KMS-11 (cell line): ENCODE measurements at regions not wholly inside any gene's neighbourhood (a gene's known extent, or its start where the extent isn't known, plus 50 kb on each side); places are given as distances from the start of the nearest gene placed in this dataset.

Experiments
- H2AFZ ChIP-seq: fragments of 200-600 bp; sonication (generic); 2 replicates; pipeline ENCODE4 v1.6.1; 2016; ENCODE audit warnings: antibody characterized with exemption, mixed run types, low read depth
- H3K27ac ChIP-seq: fragments of 200-600 bp; sonication (generic); 2 replicates; pipeline ENCODE4 v1.6.1; 2016; ENCODE audit warnings: mild to moderate bottlenecking, mixed run types
- H3K27me3 ChIP-seq: fragments of 200-600 bp; sonication (generic); 2 replicates; pipeline ENCODE4 v1.6.1; 2017; ENCODE audit warnings: mild to moderate bottlenecking, low read depth, mixed run types, moderate library complexity; ENCODE audit not compliant: insufficient read depth
- H3K36me3 ChIP-seq: fragments of 200-600 bp; sonication (generic); 2 replicates; pipeline ENCODE4 v1.6.1; 2017; ENCODE audit warnings: mild to moderate bottlenecking, mixed run types; ENCODE audit not compliant: insufficient read depth
- H3K4me1 ChIP-seq: fragments of 200-600 bp; sonication (generic); 2 replicates; pipeline ENCODE4 v1.6.1; 2016; ENCODE audit warnings: mild to moderate bottlenecking, low read depth, mixed run types; ENCODE audit not compliant: poor library complexity, severe bottlenecking
- H3K4me2 ChIP-seq: fragments of 200-600 bp; sonication (generic); 2 replicates; pipeline ENCODE4 v1.7.0; 2016; ENCODE audit warnings: mild to moderate bottlenecking, mixed run types
- H3K4me3 ChIP-seq: fragments of 200-600 bp; sonication (generic); IDR thresholded peaks from 2 replicates; pipeline ENCODE4 v1.6.1; 2017; ENCODE audit warnings: low read depth, low read length, mixed read lengths; ENCODE audit not compliant: insufficient read depth
- H3K79me2 ChIP-seq: fragments of 200-600 bp; sonication (generic); 2 replicates; pipeline ENCODE4 v1.6.1; 2016; ENCODE audit warnings: low read depth, mixed run types; ENCODE audit not compliant: insufficient read depth
- H3K9ac ChIP-seq: fragments of 200-600 bp; sonication (generic); 2 replicates; pipeline ENCODE4 v1.6.1; 2016; ENCODE audit warnings: mild to moderate bottlenecking, mixed run types
- H4K20me1 ChIP-seq: fragments of 200-600 bp; sonication (generic); 2 replicates; pipeline ENCODE4 v1.6.1; 2016; ENCODE audit warnings: mild to moderate bottlenecking, mixed run types; ENCODE audit not compliant: insufficient read depth
- CTCF ChIP-seq: fragments of 200-600 bp; sonication (generic); conservative IDR thresholded peaks from 2 replicates; pipeline ENCODE4 v1.6.1; 2017; ENCODE audit warnings: low read depth, mild to moderate bottlenecking, antibody characterized with exemption, low read length, moderate library complexity, mixed read lengths

GRCh38 chr11:80814813-80815212 lies 1374.0 kb upstream of the TENM4 start:
- TF ChIP-seq CTCF: no peak
- no peak overlapping the region for H2AFZ ChIP-seq
- no peaks in the 10 kb centered on the region for H3K36me3 ChIP-seq
- peaks cover 9% of the 10 kb centered on the region for H3K4me1 ChIP-seq
- H4K20me1 ChIP-seq: no peaks in the 10 kb centered on the region
- no peak overlapping the region for H3K4me3 ChIP-seq
- no peaks in the 10 kb centered on the region for H3K79me2 ChIP-seq
- H3K27ac ChIP-seq: no peak overlapping the region
- no peak overlapping the region for H3K4me2 ChIP-seq
- H3K9ac ChIP-seq: no peak overlapping the region
- H3K27me3 ChIP-seq: no peaks in the 10 kb centered on the region

GRCh38 chr11:80810695-80811094 lies 1369.9 kb upstream of the TENM4 start:
- no peak overlapping the region for H2AFZ ChIP-seq
- H4K20me1 ChIP-seq: no peaks in the 10 kb centered on the region
- H3K4me1 ChIP-seq: peaks cover 2% of the 10 kb centered on the region
- no peak overlapping the region for H3K27ac ChIP-seq
- no peak overlapping the region for H3K4me3 ChIP-seq
- no peak overlapping the region for H3K9ac ChIP-seq
- no peaks in the 10 kb centered on the region for H3K27me3 ChIP-seq
- no peaks in the 10 kb centered on the region for H3K79me2 ChIP-seq
- H3K4me2 ChIP-seq: no peak overlapping the region
- H3K36me3 ChIP-seq: no peaks in the 10 kb centered on the region
- no peak for TF ChIP-seq CTCF

GRCh38 chr11:80798174-80798573 lies 1357.3 kb upstream of the TENM4 start:
- Histone ChIP-seq H3K36me3 (no peaks in the 10 kb centered on the region), H3K27me3 (no peaks in the 10 kb centered on the region), H2AFZ (no peak overlapping the region), H3K9ac (no peak overlapping the region), H3K4me2 (no peak overlapping the region), H3K4me3 (no peak overlapping the region), H3K27ac (no peak overlapping the region), H3K4me1 (no peaks in the 10 kb centered on the region), H3K79me2 (no peaks in the 10 kb centered on the region), H4K20me1 (no peaks in the 10 kb centered on the region)
- no peak for TF ChIP-seq CTCF

GRCh38 chr11:80783561-80783960 lies 1342.7 kb upstream of the TENM4 start:
- no peaks in the 10 kb centered on the region for H3K79me2 ChIP-seq
- no peak overlapping the region for H3K4me3 ChIP-seq
- H3K27me3 ChIP-seq: no peaks in the 10 kb centered on the region
- TF ChIP-seq CTCF: no peak
- H3K4me2 ChIP-seq: no peak overlapping the region
- no peaks in the 10 kb centered on the region for H3K36me3 ChIP-seq
- no peaks in the 10 kb centered on the region for H3K4me1 ChIP-seq
- no peak overlapping the region for H2AFZ ChIP-seq
- no peak overlapping the region for H3K27ac ChIP-seq
- no peaks in the 10 kb centered on the region for H4K20me1 ChIP-seq
- no peak overlapping the region for H3K9ac ChIP-seq
